KMS-11 (cell line): ENCODE measurements at regions not wholly inside any gene's neighbourhood (a gene's known extent, or its start where the extent isn't known, plus 50 kb on each side); places are given as distances from the start of the nearest gene placed in this dataset.

Experiments
- H2AFZ ChIP-seq: fragments of 200-600 bp; sonication (generic); 2 replicates; pipeline ENCODE4 v1.6.1; 2016; ENCODE audit warnings: antibody characterized with exemption, mixed run types, low read depth
- H3K27ac ChIP-seq: fragments of 200-600 bp; sonication (generic); 2 replicates; pipeline ENCODE4 v1.6.1; 2016; ENCODE audit warnings: mild to moderate bottlenecking, mixed run types
- H3K27me3 ChIP-seq: fragments of 200-600 bp; sonication (generic); 2 replicates; pipeline ENCODE4 v1.6.1; 2017; ENCODE audit warnings: mild to moderate bottlenecking, low read depth, mixed run types, moderate library complexity; ENCODE audit not compliant: insufficient read depth
- H3K36me3 ChIP-seq: fragments of 200-600 bp; sonication (generic); 2 replicates; pipeline ENCODE4 v1.6.1; 2017; ENCODE audit warnings: mild to moderate bottlenecking, mixed run types; ENCODE audit not compliant: insufficient read depth
- H3K4me1 ChIP-seq: fragments of 200-600 bp; sonication (generic); 2 replicates; pipeline ENCODE4 v1.6.1; 2016; ENCODE audit warnings: mild to moderate bottlenecking, low read depth, mixed run types; ENCODE audit not compliant: poor library complexity, severe bottlenecking
- H3K4me2 ChIP-seq: fragments of 200-600 bp; sonication (generic); 2 replicates; pipeline ENCODE4 v1.7.0; 2016; ENCODE audit warnings: mild to moderate bottlenecking, mixed run types
- H3K4me3 ChIP-seq: fragments of 200-600 bp; sonication (generic); IDR thresholded peaks from 2 replicates; pipeline ENCODE4 v1.6.1; 2017; ENCODE audit warnings: low read depth, low read length, mixed read lengths; ENCODE audit not compliant: insufficient read depth
- H3K79me2 ChIP-seq: fragments of 200-600 bp; sonication (generic); 2 replicates; pipeline ENCODE4 v1.6.1; 2016; ENCODE audit warnings: low read depth, mixed run types; ENCODE audit not compliant: insufficient read depth
- H3K9ac ChIP-seq: fragments of 200-600 bp; sonication (generic); 2 replicates; pipeline ENCODE4 v1.6.1; 2016; ENCODE audit warnings: mild to moderate bottlenecking, mixed run types
- H4K20me1 ChIP-seq: fragments of 200-600 bp; sonication (generic); 2 replicates; pipeline ENCODE4 v1.6.1; 2016; ENCODE audit warnings: mild to moderate bottlenecking, mixed run types; ENCODE audit not compliant: insufficient read depth
- CTCF ChIP-seq: fragments of 200-600 bp; sonication (generic); conservative IDR thresholded peaks from 2 replicates; pipeline ENCODE4 v1.6.1; 2017; ENCODE audit warnings: low read depth, mild to moderate bottlenecking, antibody characterized with exemption, low read length, moderate library complexity, mixed read lengths

DNA sequence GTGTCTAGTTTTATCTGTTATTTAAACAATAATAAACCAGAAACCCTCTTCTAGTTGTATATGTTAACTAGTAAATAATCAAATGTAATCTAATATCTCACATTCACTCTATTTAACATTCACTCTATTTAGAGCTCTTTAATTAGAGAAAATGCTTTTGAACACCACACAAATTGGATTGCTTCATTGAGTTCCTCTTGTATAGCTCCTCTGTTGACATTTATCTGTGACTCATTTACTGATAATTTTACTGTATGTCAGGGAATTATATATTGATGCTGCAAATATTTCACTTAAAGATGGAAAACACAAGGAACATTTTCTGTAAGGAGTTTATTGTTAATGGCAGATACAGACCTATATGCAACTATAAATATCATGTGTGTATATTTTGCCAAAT lies 594.6 kb downstream of the COL12A1 start:
- Histone ChIP-seq H4K20me1 (no peaks in the 10 kb centered on the region), H2AFZ (no peak overlapping the region), H3K4me2 (no peak overlapping the region), H3K4me1 (no peaks in the 10 kb centered on the region), H3K79me2 (no peaks in the 10 kb centered on the region), H3K9ac (no peak overlapping the region), H3K36me3 (no peaks in the 10 kb centered on the region), H3K27ac (no peak overlapping the region), H3K4me3 (no peak overlapping the region), H3K27me3 (no peaks in the 10 kb centered on the region)
- TF ChIP-seq CTCF: no peak

DNA sequence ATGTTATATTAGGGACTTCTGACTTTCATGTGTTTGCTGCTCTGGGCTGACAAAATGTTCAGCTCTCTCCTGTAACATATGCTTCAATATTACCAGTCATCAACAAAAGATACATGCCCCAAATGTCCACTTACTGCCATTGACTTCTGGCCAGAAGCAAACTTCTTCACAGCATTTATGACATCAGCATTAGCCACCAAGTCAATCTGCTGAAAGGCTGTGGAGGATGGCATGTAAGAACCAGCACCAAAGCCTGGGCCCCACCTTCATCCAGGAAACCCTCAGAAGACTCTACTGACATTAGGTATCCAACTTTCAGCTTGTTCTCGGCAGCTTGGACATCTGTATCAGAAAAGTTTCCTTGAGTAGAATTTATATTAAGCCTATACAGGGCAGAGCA lies 595.5 kb downstream of the COL12A1 start:
- no peaks in the 10 kb centered on the region for H3K36me3 ChIP-seq
- H3K79me2 ChIP-seq: no peaks in the 10 kb centered on the region
- no peak overlapping the region for H3K4me3 ChIP-seq
- no peak overlapping the region for H3K27ac ChIP-seq
- H3K4me1 ChIP-seq: no peaks in the 10 kb centered on the region
- H2AFZ ChIP-seq: no peak overlapping the region
- no peaks in the 10 kb centered on the region for H4K20me1 ChIP-seq
- H3K9ac ChIP-seq: no peak overlapping the region
- TF ChIP-seq CTCF: no peak
- no peak overlapping the region for H3K4me2 ChIP-seq
- H3K27me3 ChIP-seq: no peaks in the 10 kb centered on the region

DNA sequence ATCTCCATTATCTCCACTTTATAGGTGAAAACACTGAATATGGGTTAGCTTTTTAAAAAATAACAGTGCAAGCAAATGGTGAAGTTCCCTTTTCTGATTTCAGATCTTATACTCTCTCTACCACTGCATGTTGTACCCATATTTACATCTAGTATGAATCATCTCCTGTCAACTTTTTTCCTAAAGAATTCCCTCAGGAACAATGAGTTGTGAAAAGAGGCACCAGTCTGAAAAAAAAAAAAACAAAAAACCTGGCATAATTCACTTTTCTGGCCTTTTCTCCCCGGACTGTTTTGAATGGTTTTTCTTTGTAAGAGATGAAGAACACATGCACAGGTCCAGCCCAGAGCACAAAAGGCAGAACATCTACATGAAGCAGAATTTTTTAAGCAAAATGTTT lies 596.0 kb downstream of the COL12A1 start:
- no peaks in the 10 kb centered on the region for H3K4me1 ChIP-seq
- TF ChIP-seq CTCF: no peak
- H3K4me3 ChIP-seq: no peak overlapping the region
- H2AFZ ChIP-seq: no peak overlapping the region
- no peaks in the 10 kb centered on the region for H3K79me2 ChIP-seq
- no peaks in the 10 kb centered on the region for H3K27me3 ChIP-seq
- H3K9ac ChIP-seq: no peak overlapping the region
- no peaks in the 10 kb centered on the region for H4K20me1 ChIP-seq
- no peak overlapping the region for H3K27ac ChIP-seq
- no peaks in the 10 kb centered on the region for H3K36me3 ChIP-seq
- no peak overlapping the region for H3K4me2 ChIP-seq

- H4K20me1 ChIP-seq: no peaks in the 10 kb centered on the region
- no peak overlapping the region for H3K9ac ChIP-seq
- H2AFZ ChIP-seq: no peak overlapping the region
- no peaks in the 10 kb centered on the region for H3K27me3 ChIP-seq
- no peak overlapping the region for H3K4me2 ChIP-seq
- no peak for TF ChIP-seq CTCF
- no peak overlapping the region for H3K27ac ChIP-seq
- H3K79me2 ChIP-seq: no peaks in the 10 kb centered on the region
- no peak overlapping the region for H3K4me3 ChIP-seq
- no peaks in the 10 kb centered on the region for H3K36me3 ChIP-seq
- H3K4me1 ChIP-seq: peaks cover 3% of the 10 kb centered on the region
Measured at GRCh38 chr6:74607934-74608333, 597.9 kb downstream of the COL12A1 start.

- Histone ChIP-seq H3K9ac (no peak overlapping the region), H3K79me2 (no peaks in the 10 kb centered on the region), H4K20me1 (no peaks in the 10 kb centered on the region), H2AFZ (no peak overlapping the region), H3K27me3 (no peaks in the 10 kb centered on the region), H3K4me1 (peaks cover 7% of the 10 kb centered on the region), H3K27ac (no peak overlapping the region), H3K4me3 (no peak overlapping the region), H3K36me3 (no peaks in the 10 kb centered on the region), H3K4me2 (no peak overlapping the region)
- TF ChIP-seq CTCF: no peak
Measured at GRCh38 chr6:74607468-74607867, 598.4 kb downstream of the COL12A1 start.
